MCF 10A (cell line): ENCODE measurements at regions not wholly inside any gene's neighbourhood (a gene's known extent, or its start where the extent isn't known, plus 50 kb on each side); places are given as distances from the start of the nearest gene placed in this dataset.

ENCODE experiments used
- BruUV-seq: library from RNA; stranded (reverse); fragments of 400-500 nt; replicated peaks from 2 replicates; lab custom pipeline; 2021; lab: Mats Ljungman, UMichigan
- CTCF ChIA-PET: fragments of 300-600 bp; sonication (Branson Sonifier 250); formaldehyde crosslinking; extraction: SDS; loops from one replicate; lab custom pipeline; 2021; ENCODE audit warnings: antibody characterized with exemption, inconsistent platforms; lab: Yijun Ruan, JAX
- POLR2A ChIA-PET: fragments of 300-600, 350-650 bp; sonication (Branson Sonifier 250); formaldehyde crosslinking; extraction: SDS; loops from one replicate; lab custom pipeline; 2020; ENCODE audit warnings: antibody characterized with exemption, inconsistent platforms; lab: Yijun Ruan, JAX
- DNase-seq: peaks from one replicate; pipeline ENCODE4 v3.0.0-alpha.2; 2018; ENCODE audit not compliant: unreplicated experiment
- H3K27ac Mint-ChIP-seq: one replicate; pipeline ENCODE4 v1.8.0; 2022; ENCODE audit warnings: mild to moderate bottlenecking, low read depth, mixed read lengths; ENCODE audit not compliant: unreplicated experiment
- H3K27me3 Mint-ChIP-seq: one replicate; pipeline ENCODE4 v1.8.0; 2022; ENCODE audit warnings: mixed read lengths; ENCODE audit not compliant: insufficient read depth, unreplicated experiment
- H3K36me3 Mint-ChIP-seq: one replicate; pipeline ENCODE4 v1.8.0; 2022; ENCODE audit warnings: mild to moderate bottlenecking, moderate library complexity, mixed read lengths; ENCODE audit not compliant: insufficient read depth, unreplicated experiment
- H3K4me1 Mint-ChIP-seq: one replicate; pipeline ENCODE4 v1.8.0; 2022; ENCODE audit warnings: mixed read lengths; ENCODE audit not compliant: insufficient read depth, unreplicated experiment
- H3K4me3 Mint-ChIP-seq: one replicate; pipeline ENCODE4 v1.8.0; 2022; ENCODE audit warnings: mild to moderate bottlenecking, moderate library complexity, mixed read lengths; ENCODE audit not compliant: unreplicated experiment
- H3K9me3 Mint-ChIP-seq: one replicate; pipeline ENCODE4 v1.8.0; 2022; ENCODE audit warnings: mixed read lengths; ENCODE audit not compliant: unreplicated experiment
- CTCF ChIP-seq: fragments of 200-600 bp; IDR thresholded peaks from one replicate; pipeline ENCODE4 v1.8.0; 2022; ENCODE audit warnings: antibody characterized with exemption, mild to moderate bottlenecking; ENCODE audit not compliant: unreplicated experiment
- intact Hi-C: fragments of 100-400 bp; cut with micrococcal nuclease; formaldehyde crosslinking; loops from 2 replicates; pipeline ENCODE4 v1.14.1; 2022

DNA sequence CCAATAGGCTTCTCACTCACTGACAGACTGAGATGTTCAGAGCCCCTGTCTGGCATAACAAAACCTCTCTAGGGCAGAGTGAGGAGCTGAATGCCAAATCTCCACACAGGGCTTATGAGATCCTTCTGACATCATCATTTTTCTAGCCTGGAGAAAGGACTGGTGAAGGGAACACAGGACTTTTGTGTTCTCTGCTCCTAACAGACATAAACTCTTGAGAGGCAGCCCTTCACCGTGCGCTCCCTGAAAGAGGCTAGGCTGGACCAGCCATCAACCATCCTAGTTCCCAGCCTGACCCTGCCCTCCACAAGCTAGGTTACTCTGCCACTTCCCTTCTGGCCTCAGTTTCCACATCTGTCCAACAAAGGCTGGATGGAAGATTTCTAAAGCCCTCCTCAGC lies 141.9 kb downstream of the SUCLG1 start:
- DNase-seq: no peak
- no peak for TF ChIP-seq CTCF
- no peak overlapping the region for H3K27ac Mint-ChIP-seq
- CTCF ChIA-PET: interaction anchor here (0.7 to 6.4 kb wide), 4 partner anchors 9 to 344 kb away, joined by 3 to 68 read pairs (median 30); no protein-coding TSS in a partner anchor
- peaks cover 16% of the 10 kb centered on the region for H3K27me3 Mint-ChIP-seq
- H3K9me3 Mint-ChIP-seq: no peaks in the 10 kb centered on the region
- BruUV-seq: no TSS peak
- POLR2A ChIA-PET: no interaction called here
- no peaks in the 10 kb centered on the region for H3K36me3 Mint-ChIP-seq
- intact Hi-C loops: loop anchor here (5.0 to 10.0 kb wide), 2 partner anchors 105 to 1122 kb away; no protein-coding TSS in a partner anchor
- peaks cover 6% of the 10 kb centered on the region for H3K4me1 Mint-ChIP-seq
- H3K4me3 Mint-ChIP-seq: no peak overlapping the region

GRCh38 chr2:84314901-84315330 lies 144.2 kb downstream of the SUCLG1 start:
- intact Hi-C loops: loop anchor here (5.0 to 10.0 kb wide), 2 partner anchors 107 to 1120 kb away; no protein-coding TSS in a partner anchor
- ChIA-PET CTCF (interaction anchor here (0.5 to 6.4 kb wide), 59 partner anchors 10 to 1775 kb away, joined by 3 to 86 read pairs (median 4); partner anchors contain the start of gene SUCLG1), POLR2A (interaction anchor here (0.7 to 0.9 kb wide), 3 partner anchors 18 to 285 kb away, joined by 3 read pairs; partner anchors contain the start of gene SUCLG1)
- H3K27me3 Mint-ChIP-seq: peaks cover 16% of the 10 kb centered on the region
- no peaks in the 10 kb centered on the region for H3K36me3 Mint-ChIP-seq
- H3K4me1 Mint-ChIP-seq: peaks cover 6% of the 10 kb centered on the region
- TF ChIP-seq CTCF: peak; percentile 92
- H3K4me3 Mint-ChIP-seq: no peak overlapping the region
- no TSS peak for BruUV-seq
- no peak overlapping the region for H3K27ac Mint-ChIP-seq
- H3K9me3 Mint-ChIP-seq: no peaks in the 10 kb centered on the region
- peak; percentile 87 for DNase-seq

GRCh38 chr2:84314250-84314649 lies 144.8 kb downstream of the SUCLG1 start:
- Mint-ChIP-seq H3K36me3 (no peaks in the 10 kb centered on the region), H3K4me3 (no peak overlapping the region), H3K27ac (no peak overlapping the region), H3K4me1 (peaks cover 6% of the 10 kb centered on the region), H3K9me3 (no peaks in the 10 kb centered on the region), H3K27me3 (peaks cover 16% of the 10 kb centered on the region)
- no TSS peak for BruUV-seq
- ChIA-PET CTCF (interaction anchor here (0.5 to 6.4 kb wide), 42 partner anchors 10 to 1774 kb away, joined by 3 to 86 read pairs (median 4); partner anchors contain the start of gene SUCLG1), POLR2A (no interaction called here)
- TF ChIP-seq CTCF: no peak
- intact Hi-C loops: loop anchor here (10.0 kb wide), 1 partner anchor 1119 kb away; no protein-coding TSS in a partner anchor
- no peak for DNase-seq

DNA sequence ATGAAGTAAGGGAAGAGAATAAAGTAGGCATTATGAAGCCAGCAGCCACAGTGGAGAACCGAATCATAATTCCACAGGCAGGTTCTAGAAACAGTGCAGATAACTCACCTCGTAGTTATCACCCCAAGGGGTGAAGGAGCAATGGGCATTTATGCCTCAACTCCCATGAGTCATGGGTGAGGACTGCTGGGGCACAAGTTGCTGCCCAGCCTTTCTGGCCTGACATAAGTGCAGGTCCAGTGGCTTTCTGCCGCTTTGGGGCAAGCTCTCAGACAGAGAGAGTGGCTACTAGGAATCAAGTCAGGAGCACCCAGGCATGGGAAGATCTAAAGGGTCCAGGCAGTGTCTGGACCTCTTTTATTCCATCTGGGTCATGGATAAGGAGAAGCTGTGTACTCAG lies 149.8 kb downstream of the SUCLG1 start:
- Mint-ChIP-seq H3K27ac (no peak overlapping the region), H3K9me3 (no peaks in the 10 kb centered on the region), H3K4me3 (no peak overlapping the region), H3K36me3 (no peaks in the 10 kb centered on the region), H3K27me3 (no peaks in the 10 kb centered on the region), H3K4me1 (no peaks in the 10 kb centered on the region)
- POLR2A ChIA-PET: interaction anchor here (0.7 kb wide), 1 partner anchor 386 kb away, joined by 3 read pairs; no protein-coding TSS in a partner anchor
- intact Hi-C loops: no loop called here
- no peak for TF ChIP-seq CTCF
- no peak for DNase-seq
- no TSS peak for BruUV-seq
- CTCF ChIA-PET: interaction anchor here (0.9 to 1.2 kb wide), 4 partner anchors 10 to 287 kb away, joined by 3 to 5 read pairs (median 3); no protein-coding TSS in a partner anchor
